ENCODE measurements at regions not wholly inside any gene's neighbourhood (a gene's known extent, or its start where the extent isn't known, plus 50 kb on each side); places are given as distances from the start of the nearest gene placed in this dataset.
"Not testable (repeated sequence)": the region's sequence is repeated elsewhere in the genome, so short reads cannot be mapped to it uniquely, and the experiment has no call there.

DNA sequence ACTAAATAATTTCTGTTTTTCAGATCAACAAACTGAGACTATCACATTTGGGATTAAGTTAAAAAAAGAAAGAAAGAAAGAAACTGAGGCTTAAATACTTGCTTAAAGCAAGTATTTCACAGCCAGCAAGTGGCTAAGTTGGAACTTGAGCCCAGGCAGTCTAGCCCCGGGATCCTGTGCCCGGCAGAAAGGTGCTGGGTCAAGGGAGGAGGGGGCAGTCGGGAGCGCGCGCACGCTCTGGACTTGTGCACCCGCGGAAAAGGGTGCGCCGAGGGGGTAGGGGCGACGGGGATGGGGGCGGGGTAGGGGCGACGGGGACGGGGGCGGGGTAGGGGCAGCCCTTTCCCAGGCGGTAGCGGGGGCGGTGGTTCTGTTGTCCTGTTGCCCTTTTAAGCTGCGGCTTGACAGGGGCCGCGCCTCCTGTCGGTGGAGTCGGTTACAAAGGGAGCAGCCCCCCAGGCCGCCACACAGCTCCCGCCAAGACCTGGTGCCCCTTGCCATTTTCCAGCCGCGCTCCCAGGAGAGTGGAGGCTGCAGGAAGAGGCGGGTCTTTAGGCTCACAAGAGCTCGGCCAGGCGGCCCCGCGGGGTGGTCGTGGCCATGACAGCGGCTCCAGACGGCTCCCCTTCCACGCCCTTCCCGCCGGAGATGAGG lies 60.6 kb downstream of the GOLGA8T start:
- intact Hi-C loops (cut with DNase I; ENCODE audit: low total_unique reads); H3K36me3 ChIP-seq; H3K4me1 ChIP-seq; H3K27ac ChIP-seq; H3K9me3 ChIP-seq: not testable (repeated sequence)
- 5% methylated on average over 4 to 14 of the region's 41 CpGs; no CpG with 5 or more reads in 3 of the 5 donors for WGBS, 5 donors
- Histone ChIP-seq H3K4me3 (peak overlapping the region; percentile 33 to 48 (median 34)), H3K27me3 (peaks cover 0 to 17% (median 4%) of the 10 kb centered on the region in 3 donors)
- peak in 1 of 2 donors; percentile 5 for DNase-seq

DNA sequence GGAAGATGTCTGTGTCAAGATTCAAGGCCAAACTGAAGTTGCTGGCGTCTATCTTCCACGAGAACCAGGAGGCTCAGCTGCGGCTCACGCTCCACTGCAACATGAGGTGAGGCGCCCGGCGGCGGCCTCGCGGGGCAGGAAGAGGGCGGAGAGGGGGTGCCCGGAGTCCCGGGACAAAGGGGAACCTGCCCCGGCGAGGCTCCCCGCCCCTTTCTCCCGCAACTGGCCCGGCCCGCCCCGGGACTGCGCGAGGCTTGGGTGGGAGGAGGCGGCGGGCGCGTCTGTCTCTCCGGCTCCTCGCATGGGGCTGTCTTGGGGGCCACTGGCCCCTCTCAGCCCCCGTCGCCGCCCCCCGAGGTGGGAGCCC lies 61.1 kb downstream of the GOLGA8T start:
- H3K27ac ChIP-seq; intact Hi-C loops (cut with DNase I; ENCODE audit: low total_unique reads); H3K36me3 ChIP-seq; H3K9me3 ChIP-seq; H3K4me1 ChIP-seq: not testable (repeated sequence)
- WGBS, 5 donors = 0 to 2% (median 0%) methylated on average over 17 to 21 of the region's 32 CpGs; no CpG with 5 or more reads in 2 of the 5 donors
- Histone ChIP-seq H3K27me3 (peaks cover 0 to 16% (median 4%) of the 10 kb centered on the region in 3 donors), H3K4me3 (peak overlapping the region; percentile 33 to 48 (median 34))
- peak; percentile 27 to 54 for DNase-seq

DNA sequence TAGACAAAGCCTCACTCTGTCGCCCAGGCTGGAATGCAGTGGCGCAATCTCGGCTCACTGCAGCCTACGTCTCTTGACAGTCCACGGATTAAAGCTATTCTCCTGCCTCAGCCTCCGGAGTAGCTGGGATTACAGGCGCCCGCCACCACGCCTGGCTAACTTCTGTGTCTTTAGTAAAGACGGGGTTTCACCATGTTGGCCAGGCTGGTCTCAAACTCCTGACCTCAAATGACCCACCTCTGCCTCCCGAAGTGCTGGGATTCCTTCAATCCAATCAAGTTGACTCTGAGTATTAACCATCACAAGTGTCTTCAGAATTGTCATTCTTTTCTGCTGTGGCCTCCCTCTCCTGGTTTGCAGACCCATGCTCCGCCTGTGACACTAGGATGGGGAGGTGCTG lies 61.9 kb downstream of the GOLGA8T start:
- H3K27ac ChIP-seq; H3K4me1 ChIP-seq; intact Hi-C loops (cut with DNase I; ENCODE audit: low total_unique reads); H3K9me3 ChIP-seq; H3K36me3 ChIP-seq; H3K4me3 ChIP-seq; DNase-seq: not testable (repeated sequence)
- peaks cover 0 to 10% (median 4%) of the 10 kb centered on the region in 3 donors for H3K27me3 ChIP-seq
- 72 to 100% (median 83%) methylated on average over 2 to 11 of the region's 12 CpGs for WGBS, 5 donors

DNA sequence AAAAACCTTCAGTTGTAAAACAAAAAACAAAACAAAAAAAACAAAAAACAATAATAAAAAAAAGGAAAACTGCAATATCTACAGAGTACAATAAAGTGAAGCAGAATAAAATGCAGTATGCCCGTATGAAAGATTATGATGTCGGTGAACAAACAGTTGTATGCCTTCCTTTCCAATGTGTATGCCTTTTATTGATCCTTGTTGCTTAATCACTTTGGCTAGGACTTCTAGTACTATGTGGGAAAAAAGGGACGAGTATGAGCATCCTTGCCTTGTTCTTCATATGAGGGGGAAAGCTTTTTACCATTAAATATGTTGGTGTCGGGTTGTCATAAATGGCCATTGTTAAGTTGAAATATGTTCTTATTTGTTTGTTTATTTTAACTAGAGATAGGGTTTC lies 66.7 kb downstream of the GOLGA8T start:
- H3K4me1 ChIP-seq; H3K9me3 ChIP-seq; H3K27ac ChIP-seq; H3K36me3 ChIP-seq; intact Hi-C loops (cut with DNase I; ENCODE audit: low total_unique reads); H3K4me3 ChIP-seq; H3K27me3 ChIP-seq; DNase-seq: not testable (repeated sequence)
- WGBS, 5 donors = 89 to 97% (median 95%) methylated on average over 2 of the region's 4 CpGs

DNA sequence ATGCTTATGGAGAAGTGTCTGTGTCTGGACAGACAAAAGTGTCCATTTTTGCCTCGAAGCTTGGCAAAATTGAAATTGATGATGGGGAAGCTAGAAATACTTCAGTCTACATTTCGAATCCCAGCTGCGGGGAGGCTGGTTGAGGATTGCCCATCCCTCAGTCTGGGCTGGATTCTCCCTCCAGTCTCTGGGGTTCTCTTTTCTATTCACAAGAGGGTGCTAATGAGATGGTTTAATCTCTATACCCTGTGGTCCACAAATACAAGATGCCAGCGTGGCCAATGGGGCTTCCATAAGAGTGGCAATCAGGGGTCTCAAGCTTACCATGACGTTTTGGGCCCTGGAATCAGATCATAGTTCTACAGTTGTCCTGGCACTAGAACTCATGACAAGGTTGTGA lies 78.9 kb downstream of the GOLGA8T start:
- H3K4me3 ChIP-seq; intact Hi-C loops (cut with DNase I; ENCODE audit: low total_unique reads): not testable (repeated sequence)

DNA sequence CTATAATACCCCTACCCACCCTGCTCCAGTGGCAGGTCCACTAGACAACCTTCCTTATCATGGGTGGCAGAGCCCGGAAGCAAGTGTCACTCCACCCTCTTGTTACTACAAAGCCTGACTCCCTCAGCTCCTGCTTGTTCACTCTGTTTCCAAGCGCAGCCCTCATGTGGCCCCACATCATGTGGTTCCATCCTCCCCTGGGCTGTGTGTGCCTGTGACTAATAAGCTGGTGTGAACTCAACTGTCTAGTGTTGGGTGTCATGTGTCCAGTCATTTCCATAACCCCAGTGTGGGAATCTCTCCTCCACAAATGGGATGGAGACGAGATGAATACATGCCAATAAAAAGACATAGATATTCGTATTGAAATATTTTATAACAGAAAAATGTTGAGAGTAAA lies 87.0 kb downstream of the GOLGA8T start:
- intact Hi-C loops (cut with DNase I; ENCODE audit: low total_unique reads); H3K9me3 ChIP-seq; H3K27me3 ChIP-seq; H3K27ac ChIP-seq; H3K4me1 ChIP-seq; H3K4me3 ChIP-seq; DNase-seq; H3K36me3 ChIP-seq: not testable (repeated sequence)
- no CpG with 5 or more reads among the region's 4 CpGs for WGBS, 5 donors

More for the DNA sequence above, 78.9 kb downstream of the GOLGA8T start:
- H3K27me3 ChIP-seq, H3K9me3 ChIP-seq, H3K4me1 ChIP-seq, DNase-seq, H3K27ac ChIP-seq, H3K36me3 ChIP-seq: not testable (repeated sequence)
- no CpG with 5 or more reads among the region's 5 CpGs for WGBS, 5 donors

DNA sequence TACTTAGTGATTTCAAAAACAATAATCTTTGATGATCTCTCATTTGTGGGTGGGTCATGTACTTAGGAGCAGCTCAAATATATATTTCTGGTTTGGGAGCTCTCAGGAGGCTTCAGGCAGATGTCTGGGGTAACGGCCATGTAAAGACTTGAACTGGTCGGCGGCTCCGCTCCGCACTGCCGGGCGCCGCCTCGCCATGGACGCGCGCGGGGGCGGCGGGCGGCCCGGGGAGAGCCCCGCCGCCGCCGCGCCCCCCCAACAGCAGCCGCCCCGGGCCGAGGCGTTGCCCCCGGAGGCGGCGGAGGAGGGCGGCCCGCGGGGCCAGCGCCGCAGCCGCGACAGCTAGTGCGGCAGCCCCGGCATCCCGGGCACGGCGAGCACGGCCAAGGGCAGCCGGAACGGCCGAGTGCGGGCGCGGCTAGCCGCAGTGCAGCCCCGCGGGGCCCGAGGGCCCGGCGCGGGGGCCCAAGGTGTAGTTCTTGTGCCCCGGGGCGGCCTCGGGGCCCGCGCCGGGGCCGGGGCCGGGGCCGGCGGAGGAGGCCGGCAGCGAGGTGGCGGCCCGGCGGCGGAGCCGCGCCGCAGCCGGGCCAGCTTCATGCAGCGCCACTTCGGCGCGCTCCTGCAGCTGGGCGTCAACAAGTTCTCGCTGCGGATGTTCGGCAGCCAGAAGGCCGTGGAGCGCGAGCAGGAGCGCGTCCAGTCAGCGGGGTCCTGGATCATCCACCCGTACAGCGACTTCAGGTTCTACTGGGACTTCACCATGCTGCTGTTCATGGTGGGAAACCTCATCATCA lies 88.1 kb downstream of the GOLGA8T start:
- intact Hi-C loops (cut with DNase I; ENCODE audit: low total_unique reads); H3K27ac ChIP-seq; H3K9me3 ChIP-seq: not testable (repeated sequence)

DNA sequence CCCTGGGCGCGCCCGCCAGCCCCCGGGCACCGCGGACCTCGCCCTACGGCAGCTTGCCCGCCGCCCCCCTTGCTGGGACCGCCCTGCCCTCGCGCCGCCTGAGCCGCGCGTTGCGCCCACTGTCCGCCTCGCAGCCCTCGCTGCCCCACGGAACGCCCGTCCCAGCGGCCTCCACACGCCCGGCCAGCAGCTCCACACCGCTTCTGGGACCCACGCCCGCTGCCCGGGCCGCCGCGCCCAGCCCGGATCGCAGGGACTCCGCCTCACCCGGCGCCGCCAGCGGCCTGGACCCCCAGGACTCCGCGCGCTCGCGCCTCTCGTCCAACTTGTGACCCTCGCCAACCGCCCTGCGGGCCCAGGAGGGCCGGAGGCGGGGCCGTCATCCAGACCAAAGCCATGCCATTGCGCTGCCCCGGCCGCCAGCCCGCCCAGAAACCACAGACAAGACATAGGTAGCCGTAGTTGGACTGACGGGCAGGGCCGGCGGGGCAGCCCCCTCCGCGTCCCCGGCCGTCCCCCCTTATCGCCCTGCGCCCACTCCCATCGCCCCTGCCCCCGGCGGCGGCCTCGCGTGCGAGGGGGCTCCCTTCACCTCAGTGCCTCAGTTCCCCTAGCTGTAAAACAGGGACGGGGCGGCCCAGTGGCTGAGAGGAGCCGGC lies 90.5 kb downstream of the GOLGA8T start:
- H3K36me3 ChIP-seq; H3K4me1 ChIP-seq; H3K27ac ChIP-seq; intact Hi-C loops (cut with DNase I; ENCODE audit: low total_unique reads); H3K4me3 ChIP-seq; H3K9me3 ChIP-seq; H3K27me3 ChIP-seq: not testable (repeated sequence)
- peak in 1 of 2 donors; percentile 0 for DNase-seq
- WGBS, 5 donors = 8 to 10% (median 9%) methylated on average over 7 to 56 of the region's 77 CpGs; no CpG with 5 or more reads in 1 of the 5 donors

More for the DNA sequence above, 88.1 kb downstream of the GOLGA8T start:
- H3K27me3 ChIP-seq, H3K4me3 ChIP-seq, H3K4me1 ChIP-seq, H3K36me3 ChIP-seq, DNase-seq: not testable (repeated sequence)
- WGBS, 5 donors = 3 to 4% (median 4%) methylated on average over 10 to 40 of the region's 91 CpGs; no CpG with 5 or more reads in 2 of the 5 donors

DNA sequence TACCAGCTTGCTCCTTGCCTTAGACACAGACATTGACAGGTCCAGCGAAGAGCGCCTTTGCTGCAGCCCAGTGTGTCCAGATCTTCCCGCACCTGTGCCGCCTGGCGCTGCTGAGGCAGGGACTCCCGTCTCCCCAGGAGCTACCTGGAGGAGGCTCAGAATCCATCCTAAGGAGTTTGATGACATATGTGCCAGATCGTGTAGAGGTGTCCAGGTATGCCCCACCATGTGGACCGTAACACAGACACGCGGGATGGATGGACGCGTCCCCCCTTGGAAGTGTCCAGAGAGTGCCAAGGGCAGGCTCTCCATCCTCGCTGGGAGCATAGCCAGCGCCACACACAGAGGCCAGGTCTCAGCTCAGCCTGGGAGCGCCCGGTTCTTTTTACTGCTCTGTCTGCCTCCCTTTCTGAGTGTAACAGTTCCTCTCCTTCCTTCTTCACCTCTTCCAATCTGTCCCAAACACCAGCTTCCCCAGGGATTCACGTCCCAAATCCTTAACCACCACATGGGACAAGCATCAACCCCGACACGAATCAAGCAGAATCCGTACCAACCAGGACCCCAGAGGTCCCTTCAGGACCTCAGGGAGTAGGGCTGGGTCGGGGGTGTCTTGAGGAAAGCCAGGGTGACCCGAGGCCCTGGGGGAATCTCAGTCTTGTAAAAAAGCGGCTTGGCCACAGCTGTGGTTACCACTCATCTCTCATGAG lies 126.7 kb downstream of the GOLGA8T start:
- H3K27me3 ChIP-seq; H3K4me3 ChIP-seq; H3K27ac ChIP-seq; H3K4me1 ChIP-seq; DNase-seq; intact Hi-C loops (cut with DNase I; ENCODE audit: low total_unique reads); H3K36me3 ChIP-seq; H3K9me3 ChIP-seq: not testable (repeated sequence)
- 80 to 86% (median 83%) methylated on average over 9 to 16 of the region's 23 CpGs for WGBS, 5 donors

DNA sequence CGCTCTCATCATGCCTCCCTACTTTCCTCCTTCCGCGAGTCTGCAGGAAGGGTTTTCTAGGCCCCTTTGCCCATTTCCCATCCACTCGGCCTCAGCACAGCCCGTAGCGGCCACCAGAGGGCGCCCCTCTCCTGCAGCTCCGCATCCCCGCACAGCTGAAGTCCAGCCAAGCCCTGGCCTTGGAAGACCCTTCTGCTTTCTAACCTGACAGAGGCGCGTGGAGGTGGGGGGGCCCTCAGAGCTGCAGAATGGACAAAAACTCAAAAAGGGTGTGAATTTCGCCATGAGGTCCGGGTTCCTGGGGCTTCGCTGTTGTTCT lies 127.2 kb downstream of the GOLGA8T start:
- H3K4me3 ChIP-seq; DNase-seq; H3K27ac ChIP-seq; H3K36me3 ChIP-seq; H3K9me3 ChIP-seq; H3K4me1 ChIP-seq; H3K27me3 ChIP-seq; intact Hi-C loops (cut with DNase I; ENCODE audit: low total_unique reads): not testable (repeated sequence)
- no CpG with 5 or more reads among the region's 14 CpGs for WGBS, 5 donors

DNA sequence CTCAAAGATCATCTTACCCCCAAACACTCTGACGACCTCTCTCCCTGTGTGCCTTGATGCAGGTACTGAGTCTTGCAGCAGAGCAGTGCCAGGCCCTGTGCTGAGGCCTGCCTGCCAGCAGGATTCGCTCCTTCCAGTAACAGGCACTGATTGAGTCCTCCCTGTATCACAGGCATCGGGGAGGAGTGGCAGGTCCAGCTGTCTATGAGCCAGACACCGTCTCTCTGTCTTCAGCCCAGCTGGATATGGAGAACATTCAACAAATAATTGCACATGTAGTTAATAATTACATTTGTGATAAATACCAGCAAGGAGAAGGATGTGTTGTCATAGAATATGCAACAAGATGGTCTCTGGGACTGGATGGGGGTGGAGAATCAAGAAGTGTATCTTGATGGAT lies 129.1 kb downstream of the GOLGA8T start:
- intact Hi-C loops (cut with DNase I; ENCODE audit: low total_unique reads); H3K4me3 ChIP-seq; DNase-seq; H3K9me3 ChIP-seq; H3K27me3 ChIP-seq; H3K36me3 ChIP-seq; H3K27ac ChIP-seq; H3K4me1 ChIP-seq: not testable (repeated sequence)
- 26 to 60% (median 53%) methylated on average over 2 to 3 of the region's 4 CpGs for WGBS, 5 donors
